KOPT-K1 (cell line): ENCODE measurements at regions not wholly inside any gene's neighbourhood (a gene's known extent, or its start where the extent isn't known, plus 50 kb on each side); places are given as distances from the start of the nearest gene placed in this dataset.

ENCODE experiments used
- H3K27ac ChIP-seq: fragments of 200-600 bp; sonication (generic); 2 replicates; pipeline ENCODE4 v1.5.1; 2016; ENCODE audit warnings: antibody characterized with exemption, mild to moderate bottlenecking, low read depth, low read length; ENCODE audit not compliant: poor library complexity, severe bottlenecking
- H3K36me3 ChIP-seq: fragments of 200-600 bp; sonication (generic); 2 replicates; pipeline ENCODE4 v1.5.1; 2017; ENCODE audit warnings: antibody characterized with exemption, mild to moderate bottlenecking, low read length, moderate library complexity; ENCODE audit not compliant: insufficient read depth
- H3K9me3 ChIP-seq: fragments of 200-600 bp; sonication (generic); 2 replicates; pipeline ENCODE4 v1.5.1; 2017; ENCODE audit warnings: antibody characterized with exemption, low read length, mild to moderate bottlenecking; ENCODE audit not compliant: insufficient read depth, poor library complexity, severe bottlenecking

DNA sequence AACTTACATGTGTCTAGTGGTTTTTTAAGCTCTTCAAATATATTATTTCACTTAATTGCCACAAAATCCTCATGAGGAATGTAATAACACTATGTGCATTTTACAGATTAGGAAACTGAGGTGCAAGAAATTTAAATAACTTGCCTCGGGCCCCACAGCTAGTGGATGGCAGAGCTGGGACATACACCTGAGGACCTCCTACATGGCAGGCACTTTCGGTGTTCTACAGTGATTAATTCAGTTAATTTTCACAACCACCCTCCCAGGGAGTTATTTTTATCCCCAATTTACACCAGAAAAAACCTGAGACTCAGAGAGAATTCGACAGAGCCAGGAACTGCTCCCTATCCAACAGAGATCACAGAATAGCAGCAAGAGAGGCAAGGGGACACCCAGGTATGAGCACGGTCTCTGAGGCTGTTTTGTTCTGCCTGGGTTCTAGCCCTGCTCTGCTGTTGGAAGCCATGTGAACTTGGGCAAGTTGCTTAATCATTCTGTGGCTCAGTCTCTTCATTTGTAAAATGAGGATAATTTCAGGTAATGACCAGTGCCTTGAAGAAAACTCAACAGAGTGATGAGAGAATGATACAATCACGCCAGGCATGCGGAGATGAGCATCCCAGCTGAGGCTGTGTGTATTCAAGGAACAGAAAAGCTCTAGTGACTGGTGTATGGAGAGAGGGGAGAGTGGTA lies 82.3 kb downstream of the MYCN start:
- Histone ChIP-seq H3K27ac (no peak overlapping the region), H3K9me3 (no peaks in the 10 kb centered on the region), H3K36me3 (no peaks in the 10 kb centered on the region)

DNA sequence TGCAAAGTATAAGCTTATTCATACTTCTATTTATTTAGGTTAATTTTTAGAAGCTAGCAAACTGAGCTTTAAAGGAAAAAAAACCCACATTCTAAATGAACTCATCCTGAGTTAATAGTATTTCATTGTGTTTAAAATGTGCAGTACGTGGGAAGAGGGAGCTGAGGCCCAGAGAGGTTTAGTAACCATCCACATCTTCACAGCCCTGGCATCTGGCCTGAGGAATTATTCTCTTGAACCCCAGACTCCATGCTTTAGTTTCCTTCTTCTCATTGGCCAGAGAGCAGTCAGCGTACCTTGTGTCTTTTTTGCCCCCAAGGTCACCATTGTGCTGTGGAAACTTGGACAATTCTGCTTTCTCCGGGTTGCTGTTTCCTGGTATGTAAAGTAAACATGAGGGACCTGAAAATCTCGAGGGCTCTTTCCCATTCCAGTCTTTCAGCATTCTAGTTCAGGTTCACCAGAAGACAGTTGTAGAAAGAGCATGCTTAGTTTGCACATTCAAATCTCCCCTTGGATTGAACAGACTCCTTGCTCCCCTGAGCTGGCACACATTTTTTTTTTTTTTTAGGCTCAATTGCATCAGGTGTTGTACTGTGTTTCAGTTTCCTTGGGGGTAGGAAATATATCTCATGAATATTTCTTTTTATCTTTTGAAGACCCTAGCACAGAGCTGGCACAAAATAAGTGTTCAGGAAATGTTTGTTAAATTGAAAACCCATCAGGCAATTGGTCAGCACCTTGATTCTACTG lies 81.4 kb downstream of the MYCN start:
- Histone ChIP-seq H3K9me3 (no peaks in the 10 kb centered on the region), H3K36me3 (no peaks in the 10 kb centered on the region), H3K27ac (no peak overlapping the region)

GRCh38 chr2:16020389-16021008 lies 80.1 kb downstream of the MYCN start:
- H3K9me3 ChIP-seq = no peaks in the 10 kb centered on the region
- H3K36me3 ChIP-seq = no peaks in the 10 kb centered on the region
- H3K27ac ChIP-seq = no peak overlapping the region

DNA sequence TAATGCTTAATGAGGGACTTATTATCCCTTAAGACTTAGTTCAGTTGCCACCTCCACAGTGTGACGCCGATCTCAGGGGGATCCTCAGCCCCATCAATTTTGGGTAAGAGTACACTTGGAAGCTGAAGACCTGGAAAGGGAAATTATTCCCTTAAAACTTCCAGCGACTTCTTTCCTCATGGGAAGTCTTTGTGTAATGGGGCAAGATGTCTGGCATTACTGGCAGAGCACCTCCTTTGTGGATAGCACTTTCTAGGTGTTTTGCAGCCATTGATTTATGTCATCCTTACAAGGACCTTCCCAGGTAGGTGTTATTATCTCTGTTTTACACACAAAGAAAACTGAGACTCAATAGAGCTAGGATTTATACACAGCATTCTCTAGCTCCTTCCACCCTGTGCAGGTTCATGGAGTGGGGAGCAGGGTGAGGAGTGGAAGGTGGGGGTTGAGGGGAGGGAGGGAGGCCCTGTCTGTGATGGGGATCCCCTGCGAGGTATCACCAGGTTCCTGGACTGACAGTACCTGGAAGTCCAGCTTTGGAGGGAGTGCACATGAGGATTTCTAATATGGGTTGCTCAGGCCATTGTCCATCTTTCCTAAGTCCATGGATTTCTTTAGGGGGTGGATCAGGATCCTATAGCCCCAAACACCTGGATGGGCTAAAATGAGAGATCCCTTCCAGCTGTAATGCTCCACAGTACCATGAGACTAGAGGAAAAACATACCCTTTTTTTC lies 79.4 kb downstream of the MYCN start:
- Histone ChIP-seq H3K36me3 (no peaks in the 10 kb centered on the region), H3K9me3 (no peaks in the 10 kb centered on the region), H3K27ac (no peak overlapping the region)

- Histone ChIP-seq H3K36me3 (no peaks in the 10 kb centered on the region), H3K27ac (no peak overlapping the region), H3K9me3 (no peaks in the 10 kb centered on the region)
Measured at GRCh38 chr2:16019060-16019480, 78.7 kb downstream of the MYCN start.

- Histone ChIP-seq H3K9me3 (no peaks in the 10 kb centered on the region), H3K27ac (no peak overlapping the region), H3K36me3 (no peaks in the 10 kb centered on the region)
Measured at GRCh38 chr2:16018277-16019059, 78.1 kb downstream of the MYCN start.

DNA sequence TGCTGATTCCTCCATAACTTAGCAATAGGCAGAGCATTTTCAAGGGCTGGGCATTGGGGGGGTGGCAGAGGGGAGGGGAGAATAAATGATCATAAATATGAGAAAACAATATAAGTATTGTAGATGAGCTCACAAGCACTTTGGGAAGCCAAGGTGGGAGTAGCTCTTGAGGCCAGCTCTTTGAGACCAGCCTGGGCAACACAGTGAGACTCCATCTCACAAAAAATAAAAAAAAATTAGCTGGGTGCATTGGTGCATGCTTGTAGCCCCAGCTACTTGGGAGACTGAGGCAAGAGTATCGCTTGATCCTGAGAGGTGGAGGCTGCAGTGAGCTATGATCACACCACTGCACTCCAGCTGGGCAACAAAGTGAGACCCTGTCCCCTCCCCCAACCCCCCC lies 75.9 kb downstream of the MYCN start:
- no peaks in the 10 kb centered on the region for H3K9me3 ChIP-seq
- no peaks in the 10 kb centered on the region for H3K36me3 ChIP-seq
- H3K27ac ChIP-seq = no peak overlapping the region

- H3K9me3 ChIP-seq = no peaks in the 10 kb centered on the region
- H3K27ac ChIP-seq = no peak overlapping the region
- H3K36me3 ChIP-seq = no peaks in the 10 kb centered on the region
Measured at GRCh38 chr2:16015903-16016265, 75.5 kb downstream of the MYCN start.

- H3K27ac ChIP-seq = no peak overlapping the region
- H3K9me3 ChIP-seq = no peaks in the 10 kb centered on the region
- no peaks in the 10 kb centered on the region for H3K36me3 ChIP-seq
Measured at GRCh38 chr2:16015210-16015902, 75.0 kb downstream of the MYCN start.

- Histone ChIP-seq H3K36me3 (no peaks in the 10 kb centered on the region), H3K27ac (no peak overlapping the region), H3K9me3 (no peaks in the 10 kb centered on the region)
Measured at GRCh38 chr2:16014802-16015201, 74.5 kb downstream of the MYCN start.

- no peaks in the 10 kb centered on the region for H3K36me3 ChIP-seq
- H3K9me3 ChIP-seq = no peaks in the 10 kb centered on the region
- H3K27ac ChIP-seq = no peak overlapping the region
Measured at GRCh38 chr2:16014041-16014787, 73.9 kb downstream of the MYCN start.

DNA sequence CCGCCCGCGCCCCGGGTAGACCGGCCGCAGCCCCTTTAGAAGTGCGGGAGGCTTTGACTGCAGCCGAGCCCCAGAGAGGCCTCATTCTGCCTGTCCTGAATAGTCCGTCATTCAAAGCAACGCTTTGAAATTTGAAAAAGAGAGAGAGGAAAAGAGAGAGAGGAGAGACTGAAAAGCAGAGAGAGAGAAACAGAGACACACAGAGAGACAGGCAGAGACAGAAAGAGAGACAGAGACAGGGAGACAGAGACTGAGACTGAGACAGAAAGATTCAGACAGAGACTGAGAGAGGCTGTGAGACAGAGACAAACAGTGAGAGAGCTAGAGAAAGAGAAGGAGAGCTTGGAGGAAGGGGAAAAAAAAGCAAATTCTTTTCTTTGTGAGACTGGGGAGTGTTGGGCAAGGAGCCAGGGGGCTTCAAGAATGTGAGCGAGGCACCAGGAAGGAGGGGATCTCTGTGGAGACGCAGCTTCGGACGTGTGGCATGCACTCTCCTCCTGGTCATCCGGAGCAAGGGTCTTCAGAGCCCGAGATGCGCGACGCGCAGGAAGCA lies 73.1 kb downstream of the MYCN start:
- Histone ChIP-seq H3K36me3 (no peaks in the 10 kb centered on the region), H3K9me3 (no peaks in the 10 kb centered on the region), H3K27ac (no peak overlapping the region)

DNA sequence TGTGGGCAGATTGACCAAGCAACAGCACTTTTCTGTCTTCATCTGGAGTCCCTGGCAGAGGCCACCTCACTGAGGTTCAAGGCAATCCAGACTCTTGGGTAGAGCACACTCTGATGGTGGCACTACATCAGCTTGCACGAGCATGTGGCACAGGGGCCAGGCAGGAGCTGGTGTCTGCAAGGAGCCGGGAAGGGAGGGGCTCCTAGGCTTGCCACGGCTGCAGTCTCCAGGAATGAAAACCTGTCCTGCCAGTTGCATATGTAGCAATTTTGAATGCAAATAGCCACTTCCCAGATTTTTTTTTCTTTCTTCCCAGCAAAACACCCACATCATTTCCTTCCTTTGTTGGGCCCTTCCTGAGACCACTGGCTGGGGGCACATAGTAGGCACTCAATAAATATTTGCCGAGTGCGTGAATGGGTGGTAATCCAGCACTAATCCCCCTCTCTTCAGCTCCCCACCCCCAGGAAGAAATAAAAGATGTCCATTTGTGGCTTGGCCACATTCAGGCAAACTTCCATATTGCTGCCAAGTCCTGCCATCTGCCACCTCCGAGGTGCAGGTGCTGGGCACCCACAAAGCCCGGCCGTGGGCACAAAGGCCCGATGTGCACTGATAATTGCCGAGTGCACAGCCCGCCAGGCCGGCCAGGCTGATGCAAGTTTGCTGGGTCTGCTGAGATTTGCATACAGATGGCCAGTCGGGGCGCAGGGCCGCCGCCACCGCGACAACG lies 72.4 kb downstream of the MYCN start:
- Histone ChIP-seq H3K9me3 (no peaks in the 10 kb centered on the region), H3K27ac (no peak overlapping the region), H3K36me3 (no peaks in the 10 kb centered on the region)
